ENCODE measurements at regions not wholly inside any gene's neighbourhood (a gene's known extent, or its start where the extent isn't known, plus 50 kb on each side); places are given as distances from the start of the nearest gene placed in this dataset.

DNA sequence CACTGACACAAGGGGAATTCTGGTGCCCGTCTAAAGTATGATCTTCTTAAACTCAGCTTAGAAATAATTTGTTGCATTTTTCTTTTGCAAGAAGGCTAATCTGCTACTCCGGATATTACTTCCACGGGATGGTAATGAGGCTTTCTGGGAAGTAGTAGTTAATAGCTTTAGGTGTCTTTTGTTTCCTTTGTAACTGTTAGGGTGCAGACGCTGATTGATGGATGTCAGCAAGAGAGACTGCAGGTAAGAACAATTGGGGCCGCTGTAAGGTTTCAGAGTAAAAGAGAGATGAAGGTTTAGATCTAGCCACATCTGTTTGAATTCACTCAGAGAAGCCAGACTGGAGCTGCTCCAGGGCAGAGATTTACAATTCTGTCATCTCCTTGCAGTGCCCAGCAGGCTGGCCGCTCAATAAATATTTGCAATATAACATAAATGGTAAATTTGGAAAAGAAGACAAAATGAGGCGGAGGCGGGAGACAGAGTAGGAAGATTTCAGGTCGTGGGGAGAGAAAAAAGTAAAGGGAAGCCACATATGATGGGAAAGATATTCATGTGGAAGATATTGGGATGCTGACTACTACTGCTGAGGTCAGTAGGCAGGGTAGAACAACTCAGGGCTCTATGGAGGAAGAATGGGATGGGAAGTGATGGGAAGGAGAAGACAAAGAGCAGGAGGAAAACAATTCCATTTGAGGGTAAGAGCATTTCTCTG, 320.5 kb downstream of the AASDHPPT start:
- Mint-ChIP-seq H3K9me3 (peaks cover 11% of the 10 kb centered on the region in 2 experiments), H3K27ac (no peak overlapping the region; a peak in 3 of 7 replicates), H3K4me1 (peaks cover 14 to 22% of the 10 kb centered on the region in 2 experiments), H3K36me3 (ENCODE audit: insufficient read depth in 1 of 3, low read depth in 3 of 3) (peaks cover 8 to 11% (median 9%) of the 10 kb centered on the region in 3 experiments; a peak in 6 of 7 replicates), H3K27me3 (ENCODE audit: low read depth) (no peaks in the 10 kb centered on the region; the same call in 1 of the 2 replicates), H3K4me3 (no peak overlapping the region)
- H3K27me3 ChIP-seq (ENCODE audit: insufficient read depth, low read length) = no peaks in the 10 kb centered on the region
- H3K79me2 ChIP-seq (ENCODE audit: insufficient read depth, low read length) = no peaks in the 10 kb centered on the region
- H2AFZ ChIP-seq (ENCODE audit: low read length) = no peak overlapping the region
- H4K5ac ChIP-seq (ENCODE audit: insufficient read length, low read depth, low read length) = no peak overlapping the region
- no peak overlapping the region for H3K4ac ChIP-seq (ENCODE audit: low read depth, low read length)
- no peak for DNase-seq
- no peaks in the 10 kb centered on the region for H3K79me1 ChIP-seq (ENCODE audit: insufficient read depth, low read depth, low read length, poor library complexity, severe bottlenecking)
- H3T11ph ChIP-seq (ENCODE audit: low read length) = no peak overlapping the region
- H3K9ac ChIP-seq (ENCODE audit: extremely low read depth, insufficient read length, low read length) = no peak overlapping the region
- no CpG with 5 or more reads among the region's 9 CpGs for WGBS (ENCODE audit: extremely low coverage, insufficient read length, low lambda C conversion rate)
- no peak overlapping the region for H2BK15ac ChIP-seq (ENCODE audit: low read depth, low read length)
- no peaks in the 10 kb centered on the region for H3K4me1 ChIP-seq (ENCODE audit: insufficient read depth, low read length)
- H3K27ac ChIP-seq (ENCODE audit: insufficient read length, low read depth, low read length) = no peak overlapping the region
- no peak overlapping the region for H4K91ac ChIP-seq (ENCODE audit: insufficient read length, low read depth, low read length)
- TF ChIP-seq, protein P1, sequence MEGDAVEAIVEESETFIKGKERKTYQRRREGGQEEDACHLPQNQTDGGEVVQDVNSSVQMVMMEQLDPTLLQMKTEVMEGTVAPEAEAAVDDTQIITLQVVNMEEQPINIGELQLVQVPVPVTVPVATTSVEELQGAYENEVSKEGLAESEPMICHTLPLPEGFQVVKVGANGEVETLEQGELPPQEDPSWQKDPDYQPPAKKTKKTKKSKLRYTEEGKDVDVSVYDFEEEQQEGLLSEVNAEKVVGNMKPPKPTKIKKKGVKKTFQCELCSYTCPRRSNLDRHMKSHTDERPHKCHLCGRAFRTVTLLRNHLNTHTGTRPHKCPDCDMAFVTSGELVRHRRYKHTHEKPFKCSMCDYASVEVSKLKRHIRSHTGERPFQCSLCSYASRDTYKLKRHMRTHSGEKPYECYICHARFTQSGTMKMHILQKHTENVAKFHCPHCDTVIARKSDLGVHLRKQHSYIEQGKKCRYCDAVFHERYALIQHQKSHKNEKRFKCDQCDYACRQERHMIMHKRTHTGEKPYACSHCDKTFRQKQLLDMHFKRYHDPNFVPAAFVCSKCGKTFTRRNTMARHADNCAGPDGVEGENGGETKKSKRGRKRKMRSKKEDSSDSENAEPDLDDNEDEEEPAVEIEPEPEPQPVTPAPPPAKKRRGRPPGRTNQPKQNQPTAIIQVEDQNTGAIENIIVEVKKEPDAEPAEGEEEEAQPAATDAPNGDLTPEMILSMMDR (conservative IDR thresholded peaks at IDR 0.05) = no peak
- H3K9me3 ChIP-seq (ENCODE audit: control insufficient read depth, low read depth, low read length) = no peaks in the 10 kb centered on the region
- no peak overlapping the region for H3K4me2 ChIP-seq (ENCODE audit: insufficient read depth, insufficient read length, low read length)
- no peak overlapping the region for H3K23ac ChIP-seq (ENCODE audit: insufficient read length, low read depth, low read length)
- no peak overlapping the region for H4K8ac ChIP-seq (replicated peaks; ENCODE audit: insufficient read length, low read depth, low read length)
- H2BK20ac ChIP-seq (ENCODE audit: low read depth, low read length, poor library complexity, severe bottlenecking) = no peak overlapping the region
- H3K56ac ChIP-seq (ENCODE audit: insufficient read length, low read depth, low read length) = no peak overlapping the region
- no peaks in the 10 kb centered on the region for H3K23me2 ChIP-seq (ENCODE audit: insufficient read length, low read depth, low read length, poor library complexity, severe bottlenecking)
- no peak overlapping the region for H2BK12ac ChIP-seq (ENCODE audit: insufficient read length, low read depth, low read length)
- no peak overlapping the region for H2BK120ac ChIP-seq (ENCODE audit: low read depth, low read length, poor library complexity, severe bottlenecking)
- H2BK5ac ChIP-seq (ENCODE audit: insufficient read length, low read length) = no peak overlapping the region
- no peak overlapping the region for H3K14ac ChIP-seq (ENCODE audit: insufficient read depth, low read length)
- no peaks in the 10 kb centered on the region for H4K20me1 ChIP-seq (ENCODE audit: control insufficient read depth, insufficient read depth, insufficient read length)
- H3K18ac ChIP-seq (ENCODE audit: insufficient read length, low read depth, low read length) = no peak overlapping the region
- no peak overlapping the region for H2AK5ac ChIP-seq (ENCODE audit: insufficient read length, low read length)

Measured in H9 (cell line).